Spleen (tissue), 7 donors: ENCODE measurements at regions not wholly inside any gene's neighbourhood (a gene's known extent, or its start where the extent isn't known, plus 50 kb on each side); places are given as distances from the start of the nearest gene placed in this dataset.

Source experiments
- POLR2A ChIP-seq, 3 donors: fragments of 450-650 bp; IDR thresholded peaks; one replicate each; pipeline ENCODE4 v1.5.1; 2017; ENCODE audit warnings: antibody characterized with exemption in 3 of 3, mild to moderate bottlenecking in 1 of 3
- POLR2AphosphoS5 ChIP-seq, 3 donors: sonication (generic); formaldehyde crosslinking; IDR thresholded peaks; one replicate each; pipeline ENCODE4 v1.5.1; 2017; ENCODE audit warnings: antibody characterized with exemption in 3 of 3
- TF ChIP-seq, protein P1 (sequence below), 11 experiments: fragments of 200-600 bp in 7 of 11; fragments of 450-650 bp in 4 of 11; sonication (generic) in 4 of 11; IDR thresholded peaks in 8 of 11; conservative IDR thresholded peaks in 3 of 11; 1 replicate in 7 of 11; 2 replicates in 4 of 11; pipeline versions ENCODE4 v1.4.0 to v1.8.0; 2016 to 2021; ENCODE audit warnings: antibody characterized with exemption in 11 of 11, inconsistent platforms in 4 of 11, mild to moderate bottlenecking in 1 of 11
- donor health status: DM: no; HTN: no; CAD: no; lungs with moderate emphysema.
- donor health status: DM: no; HTN: no; CAD: no.
- donor health status: DM: no; HTN: no; CAD: no.

DNA sequence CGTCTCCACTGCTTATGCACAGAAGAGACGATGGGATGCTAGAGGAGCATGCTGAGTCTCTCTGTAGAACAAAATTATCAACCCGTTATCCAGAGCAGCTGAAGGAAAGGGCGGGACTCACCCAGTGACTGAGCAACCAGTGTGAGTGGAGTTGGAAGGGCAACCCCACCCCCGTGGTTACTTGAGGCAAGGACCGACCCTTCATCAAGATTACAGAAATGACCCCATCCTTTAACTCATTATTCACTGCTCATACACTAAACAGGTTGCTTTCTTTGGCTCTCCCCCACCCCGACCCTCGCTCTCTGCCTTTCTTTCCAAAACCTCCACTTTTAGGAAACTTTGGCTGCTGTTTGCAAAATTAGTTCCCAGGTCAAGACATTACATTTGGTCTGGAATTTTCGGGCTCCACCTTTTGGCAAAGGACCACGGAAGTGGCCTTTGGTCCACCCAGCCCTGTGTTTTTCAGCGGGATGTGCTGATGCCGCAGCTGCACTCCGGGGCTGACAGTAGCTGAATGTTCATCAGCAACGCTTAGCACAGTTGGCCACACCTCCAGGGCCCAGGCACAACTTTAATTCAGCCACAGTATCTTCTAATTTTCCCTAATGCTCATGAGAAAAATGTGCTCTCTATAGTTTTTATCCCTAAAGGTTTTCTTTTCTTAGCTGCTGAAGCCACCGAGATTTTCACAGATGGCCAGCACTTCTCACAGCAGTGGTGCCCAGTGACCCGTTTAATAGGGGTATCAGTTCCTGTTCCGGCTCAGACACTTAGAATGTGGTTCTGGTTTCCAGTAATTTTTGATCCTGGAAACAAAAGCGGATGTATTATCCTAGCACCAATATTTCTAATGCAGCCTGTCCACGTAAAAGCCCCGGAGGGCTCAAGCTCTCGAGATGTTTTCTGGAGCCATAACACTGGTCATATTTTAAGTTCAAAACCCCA is 103.6 kb upstream of the NXT1 start:
- TF ChIP-seq, protein P1, sequence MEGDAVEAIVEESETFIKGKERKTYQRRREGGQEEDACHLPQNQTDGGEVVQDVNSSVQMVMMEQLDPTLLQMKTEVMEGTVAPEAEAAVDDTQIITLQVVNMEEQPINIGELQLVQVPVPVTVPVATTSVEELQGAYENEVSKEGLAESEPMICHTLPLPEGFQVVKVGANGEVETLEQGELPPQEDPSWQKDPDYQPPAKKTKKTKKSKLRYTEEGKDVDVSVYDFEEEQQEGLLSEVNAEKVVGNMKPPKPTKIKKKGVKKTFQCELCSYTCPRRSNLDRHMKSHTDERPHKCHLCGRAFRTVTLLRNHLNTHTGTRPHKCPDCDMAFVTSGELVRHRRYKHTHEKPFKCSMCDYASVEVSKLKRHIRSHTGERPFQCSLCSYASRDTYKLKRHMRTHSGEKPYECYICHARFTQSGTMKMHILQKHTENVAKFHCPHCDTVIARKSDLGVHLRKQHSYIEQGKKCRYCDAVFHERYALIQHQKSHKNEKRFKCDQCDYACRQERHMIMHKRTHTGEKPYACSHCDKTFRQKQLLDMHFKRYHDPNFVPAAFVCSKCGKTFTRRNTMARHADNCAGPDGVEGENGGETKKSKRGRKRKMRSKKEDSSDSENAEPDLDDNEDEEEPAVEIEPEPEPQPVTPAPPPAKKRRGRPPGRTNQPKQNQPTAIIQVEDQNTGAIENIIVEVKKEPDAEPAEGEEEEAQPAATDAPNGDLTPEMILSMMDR (IDR thresholded peaks at IDR 0.05 in 8 of 11, conservative IDR thresholded peaks at IDR 0.05 in 3 of 11) = no peak
- TF ChIP-seq POLR2A (IDR thresholded peaks at IDR 0.05) (no peak), POLR2AphosphoS5 (IDR thresholded peaks at IDR 0.05) (peak in 2 of 3 donors; percentile 14 to 22)
